NB4 (cell line): ENCODE measurements at regions not wholly inside any gene's neighbourhood (a gene's known extent, or its start where the extent isn't known, plus 50 kb on each side); places are given as distances from the start of the nearest gene placed in this dataset.

Source experiments
- MYC ChIP-seq: IDR thresholded peaks from 2 replicates; pipeline ENCODE4 v1.6.1; 2011; ENCODE audit warnings: low read depth, low read length
- POLR2A ChIP-seq: IDR thresholded peaks from 2 replicates; pipeline ENCODE4 v1.6.1; 2011; ENCODE audit warnings: mild to moderate bottlenecking; ENCODE audit not compliant: insufficient read length; ENCODE audit errors: extremely low read depth
- TF ChIP-seq, protein P1 (sequence below): IDR thresholded peaks from one replicate; pipeline ENCODE4 v1.5.1; 2012; ENCODE audit warnings: low read depth, low read length
- TF ChIP-seq, protein P2 (sequence below): IDR thresholded peaks from 2 replicates; pipeline ENCODE4 v1.6.1; 2011; ENCODE audit warnings: low read depth, low read length

- TF ChIP-seq POLR2A (no peak), MYC (no peak)
- TF ChIP-seq, protein P1, sequence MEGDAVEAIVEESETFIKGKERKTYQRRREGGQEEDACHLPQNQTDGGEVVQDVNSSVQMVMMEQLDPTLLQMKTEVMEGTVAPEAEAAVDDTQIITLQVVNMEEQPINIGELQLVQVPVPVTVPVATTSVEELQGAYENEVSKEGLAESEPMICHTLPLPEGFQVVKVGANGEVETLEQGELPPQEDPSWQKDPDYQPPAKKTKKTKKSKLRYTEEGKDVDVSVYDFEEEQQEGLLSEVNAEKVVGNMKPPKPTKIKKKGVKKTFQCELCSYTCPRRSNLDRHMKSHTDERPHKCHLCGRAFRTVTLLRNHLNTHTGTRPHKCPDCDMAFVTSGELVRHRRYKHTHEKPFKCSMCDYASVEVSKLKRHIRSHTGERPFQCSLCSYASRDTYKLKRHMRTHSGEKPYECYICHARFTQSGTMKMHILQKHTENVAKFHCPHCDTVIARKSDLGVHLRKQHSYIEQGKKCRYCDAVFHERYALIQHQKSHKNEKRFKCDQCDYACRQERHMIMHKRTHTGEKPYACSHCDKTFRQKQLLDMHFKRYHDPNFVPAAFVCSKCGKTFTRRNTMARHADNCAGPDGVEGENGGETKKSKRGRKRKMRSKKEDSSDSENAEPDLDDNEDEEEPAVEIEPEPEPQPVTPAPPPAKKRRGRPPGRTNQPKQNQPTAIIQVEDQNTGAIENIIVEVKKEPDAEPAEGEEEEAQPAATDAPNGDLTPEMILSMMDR = no peak
- TF ChIP-seq, protein P2, sequence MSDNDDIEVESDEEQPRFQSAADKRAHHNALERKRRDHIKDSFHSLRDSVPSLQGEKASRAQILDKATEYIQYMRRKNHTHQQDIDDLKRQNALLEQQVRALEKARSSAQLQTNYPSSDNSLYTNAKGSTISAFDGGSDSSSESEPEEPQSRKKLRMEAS = no peak
These were observed 223.6 kb upstream of the DEPDC1 start for GRCh38 chr1:68720476-68720875.
